ENCODE measurements at regions not wholly inside any gene's neighbourhood (a gene's known extent, or its start where the extent isn't known, plus 50 kb on each side); places are given as distances from the start of the nearest gene placed in this dataset.

DNA sequence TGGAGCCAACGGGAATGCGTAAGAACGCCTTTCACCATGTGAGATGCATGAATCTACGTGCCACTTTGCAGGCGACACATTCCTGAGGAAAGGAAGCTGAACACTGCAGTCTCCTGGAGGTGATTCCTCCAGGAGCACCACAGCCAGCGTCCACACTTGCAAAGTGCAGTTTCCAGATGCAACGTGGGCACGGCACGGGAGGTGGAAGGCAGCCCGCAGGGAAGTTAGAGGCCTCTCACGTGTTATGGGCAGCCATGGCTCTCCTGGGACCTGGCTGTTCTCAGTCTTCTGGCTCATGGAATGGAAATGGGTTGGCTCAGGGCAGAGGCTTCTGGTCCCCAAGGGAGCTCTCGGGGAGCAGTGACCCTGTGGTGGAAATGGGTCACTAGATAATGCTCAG lies 381.0 kb upstream of the IRX4 start:
- CTCF ChIA-PET (ENCODE audit: partially characterized antibody): no interaction called here
- no peak overlapping the region for H3K27ac ChIP-seq (ENCODE audit: low read depth, low read length)
- H3K4me3 ChIP-seq (ENCODE audit: low read length in 2 of 2): no peak overlapping the region
- H3K9me3 Mint-ChIP-seq: peaks cover 0 to 5% (median 0%) of the 10 kb centered on the region in 8 donors
- H3K4me1 ChIP-seq (ENCODE audit: insufficient read depth, low read length): no peaks in the 10 kb centered on the region
- intact Hi-C loops (cut with micrococcal nuclease): no loop called here
- no peaks in the 10 kb centered on the region for H3K36me3 Mint-ChIP-seq
- H3K36me3 ChIP-seq (ENCODE audit: insufficient read depth, low read length): no peaks in the 10 kb centered on the region
- H3K27me3 Mint-ChIP-seq: peaks cover 2 to 3% of the 10 kb centered on the region in 2 donors
- H3K4me1 Mint-ChIP-seq: no peaks in the 10 kb centered on the region
- POLR2A ChIA-PET (ENCODE audit: partially characterized antibody): no interaction called here
- no peak overlapping the region for H3K27ac Mint-ChIP-seq
- DNase-seq: no peak
- H3K27me3 ChIP-seq (ENCODE audit: insufficient read depth, low read length): no peaks in the 10 kb centered on the region
- H3K4me3 Mint-ChIP-seq: no peak overlapping the region
- no peaks in the 10 kb centered on the region for H3K9me3 ChIP-seq (ENCODE audit: control insufficient read depth in 1 of 2, low read length in 2 of 2)

DNA sequence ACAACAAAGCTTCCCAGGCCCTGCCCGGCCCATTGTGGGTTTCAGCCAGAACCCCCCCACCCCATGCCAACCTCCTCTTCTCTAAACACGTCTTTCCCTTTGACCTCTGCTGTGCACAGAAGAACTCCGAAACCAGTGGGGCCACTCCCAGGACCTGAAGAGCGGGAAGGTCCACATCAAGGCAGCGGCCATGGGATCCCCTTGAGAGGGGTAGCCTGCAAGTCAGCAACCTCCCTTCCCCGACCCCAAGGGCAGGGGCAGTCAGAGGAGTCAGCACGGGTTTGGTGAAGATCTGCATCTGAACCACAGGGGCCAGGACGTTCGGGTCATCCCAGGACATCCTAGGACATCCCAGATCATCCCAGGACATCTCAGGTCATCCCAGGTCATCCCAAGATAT lies 379.9 kb upstream of the IRX4 start:
- Histone ChIP-seq H3K36me3 (ENCODE audit: insufficient read depth, low read length) (no peaks in the 10 kb centered on the region), H3K4me1 (ENCODE audit: insufficient read depth, low read length) (no peaks in the 10 kb centered on the region), H3K27ac (ENCODE audit: low read depth, low read length) (no peak overlapping the region), H3K9me3 (ENCODE audit: control insufficient read depth in 1 of 2, low read length in 2 of 2) (no peaks in the 10 kb centered on the region), H3K4me3 (ENCODE audit: low read length in 2 of 2) (no peak overlapping the region), H3K27me3 (ENCODE audit: insufficient read depth, low read length) (no peaks in the 10 kb centered on the region)
- intact Hi-C loops (cut with micrococcal nuclease): no loop called here
- Mint-ChIP-seq H3K27ac (no peak overlapping the region), H3K4me1 (no peaks in the 10 kb centered on the region), H3K4me3 (no peak overlapping the region), H3K27me3 (peaks cover 0 to 1% of the 10 kb centered on the region in 2 donors), H3K36me3 (no peaks in the 10 kb centered on the region), H3K9me3 (peaks cover 0 to 5% (median 0%) of the 10 kb centered on the region in 8 donors)
- POLR2A ChIA-PET (ENCODE audit: partially characterized antibody): no interaction called here
- no peak for DNase-seq
- CTCF ChIA-PET (ENCODE audit: partially characterized antibody): no interaction called here

DNA sequence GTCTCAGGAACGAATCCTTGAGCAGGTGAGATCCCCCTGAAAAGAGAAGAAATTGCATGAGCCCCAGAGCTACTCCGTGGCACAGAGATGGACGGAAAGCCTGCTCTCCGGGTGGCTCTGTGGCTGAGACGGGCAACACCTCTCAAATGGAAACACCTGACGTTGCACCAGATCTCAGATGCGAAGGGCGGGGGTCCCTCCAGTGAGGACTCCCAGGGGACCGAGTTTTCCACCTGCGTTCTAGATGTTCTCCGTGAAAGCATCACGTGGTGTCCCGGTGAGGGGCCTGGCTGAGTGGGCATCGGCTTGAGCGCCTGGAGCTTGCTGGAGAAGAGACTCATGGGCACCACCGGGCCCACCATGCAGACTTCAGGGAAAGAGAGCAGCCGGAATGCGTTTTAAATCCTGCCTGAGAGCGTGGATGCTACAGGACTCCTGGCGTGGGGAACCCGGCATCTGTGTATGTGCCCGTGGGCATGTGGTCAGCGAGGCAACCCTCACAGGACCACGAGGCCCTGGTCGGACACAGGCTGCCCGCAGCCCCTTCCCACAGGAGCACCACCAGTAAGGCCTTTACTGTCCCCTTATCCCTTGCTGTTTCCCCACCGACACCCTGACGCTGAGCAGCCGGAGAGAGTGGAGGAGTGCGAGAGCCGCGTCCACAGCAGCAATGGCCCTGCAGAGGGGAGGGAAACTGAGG lies 378.4 kb upstream of the IRX4 start:
- no peaks in the 10 kb centered on the region for H3K36me3 Mint-ChIP-seq
- ChIA-PET POLR2A (ENCODE audit: partially characterized antibody) (no interaction called here), CTCF (ENCODE audit: partially characterized antibody) (no interaction called here)
- H3K9me3 ChIP-seq (ENCODE audit: control insufficient read depth in 1 of 2, low read length in 2 of 2): no peaks in the 10 kb centered on the region
- no peaks in the 10 kb centered on the region for H3K27me3 ChIP-seq (ENCODE audit: insufficient read depth, low read length)
- no peaks in the 10 kb centered on the region for H3K36me3 ChIP-seq (ENCODE audit: insufficient read depth, low read length)
- no peak overlapping the region for H3K4me3 ChIP-seq (ENCODE audit: low read length in 2 of 2)
- no peak overlapping the region for H3K27ac ChIP-seq (ENCODE audit: low read depth, low read length)
- no peak overlapping the region for H3K4me3 Mint-ChIP-seq
- no peak for DNase-seq
- intact Hi-C loops (cut with micrococcal nuclease): no loop called here
- no peak overlapping the region for H3K27ac Mint-ChIP-seq
- peaks cover 0 to under 1% (median 0%) of the 10 kb centered on the region in 4 donors for H3K4me1 Mint-ChIP-seq
- H3K27me3 Mint-ChIP-seq: no peaks in the 10 kb centered on the region
- peaks cover 0 to 7% (median 0%) of the 10 kb centered on the region in 8 donors for H3K9me3 Mint-ChIP-seq
- H3K4me1 ChIP-seq (ENCODE audit: insufficient read depth, low read length): no peaks in the 10 kb centered on the region

DNA sequence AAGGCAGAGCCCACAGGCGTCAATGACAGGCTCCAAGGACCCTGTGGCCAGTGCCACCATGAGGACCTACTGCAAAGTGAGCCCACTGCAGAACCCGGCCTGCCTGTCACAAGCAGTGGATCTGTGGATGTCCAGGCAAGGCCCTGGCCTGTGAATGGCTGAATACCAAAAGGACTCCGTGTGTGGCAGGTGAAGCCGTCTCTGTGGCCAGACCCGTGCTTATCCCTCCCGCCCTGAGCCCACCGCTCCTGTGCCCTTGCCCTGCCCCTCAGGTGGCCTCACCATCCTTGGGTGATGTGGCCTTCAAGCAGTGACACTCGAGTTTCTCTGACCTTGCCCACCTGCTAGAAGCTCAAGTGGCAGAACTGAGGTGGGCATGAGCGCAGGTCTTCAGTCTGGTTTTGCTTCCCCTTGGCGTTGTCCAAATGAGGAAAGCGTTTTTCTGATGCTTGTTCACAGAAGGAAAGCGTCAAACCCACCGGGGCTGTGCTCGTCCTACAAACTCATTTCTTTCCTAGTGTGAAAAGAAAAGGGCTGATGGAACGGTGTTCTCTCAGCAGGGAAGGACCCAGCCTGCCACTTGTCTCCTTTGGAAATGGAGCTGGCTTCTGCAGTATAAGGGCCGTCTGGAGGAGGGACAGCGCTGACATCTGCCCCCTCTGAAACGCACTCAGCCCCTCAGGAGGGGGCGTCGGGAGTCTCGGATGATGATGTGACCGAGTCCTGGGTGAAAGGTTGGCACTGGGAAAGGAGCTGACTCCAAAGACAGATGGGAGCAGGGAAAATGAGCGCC lies 377.7 kb upstream of the IRX4 start:
- Mint-ChIP-seq H3K4me3 (no peak overlapping the region), H3K27ac (peak overlapping the region in 1 of 7 donors; percentile 41), H3K27me3 (no peaks in the 10 kb centered on the region), H3K9me3 (peaks cover 0 to 7% (median 0%) of the 10 kb centered on the region in 8 donors), H3K36me3 (no peaks in the 10 kb centered on the region), H3K4me1 (peaks cover 0 to 6% (median 0%) of the 10 kb centered on the region in 4 donors)
- intact Hi-C loops (cut with micrococcal nuclease): no loop called here
- DNase-seq: no peak
- no peaks in the 10 kb centered on the region for H3K36me3 ChIP-seq (ENCODE audit: insufficient read depth, low read length)
- H3K4me3 ChIP-seq (ENCODE audit: low read length in 2 of 2): no peak overlapping the region
- ChIA-PET POLR2A (ENCODE audit: partially characterized antibody) (no interaction called here), CTCF (ENCODE audit: partially characterized antibody) (no interaction called here)
- H3K27me3 ChIP-seq (ENCODE audit: insufficient read depth, low read length): no peaks in the 10 kb centered on the region
- H3K9me3 ChIP-seq (ENCODE audit: control insufficient read depth in 1 of 2, low read length in 2 of 2): no peaks in the 10 kb centered on the region
- no peak overlapping the region for H3K27ac ChIP-seq (ENCODE audit: low read depth, low read length)
- no peaks in the 10 kb centered on the region for H3K4me1 ChIP-seq (ENCODE audit: insufficient read depth, low read length)

DNA sequence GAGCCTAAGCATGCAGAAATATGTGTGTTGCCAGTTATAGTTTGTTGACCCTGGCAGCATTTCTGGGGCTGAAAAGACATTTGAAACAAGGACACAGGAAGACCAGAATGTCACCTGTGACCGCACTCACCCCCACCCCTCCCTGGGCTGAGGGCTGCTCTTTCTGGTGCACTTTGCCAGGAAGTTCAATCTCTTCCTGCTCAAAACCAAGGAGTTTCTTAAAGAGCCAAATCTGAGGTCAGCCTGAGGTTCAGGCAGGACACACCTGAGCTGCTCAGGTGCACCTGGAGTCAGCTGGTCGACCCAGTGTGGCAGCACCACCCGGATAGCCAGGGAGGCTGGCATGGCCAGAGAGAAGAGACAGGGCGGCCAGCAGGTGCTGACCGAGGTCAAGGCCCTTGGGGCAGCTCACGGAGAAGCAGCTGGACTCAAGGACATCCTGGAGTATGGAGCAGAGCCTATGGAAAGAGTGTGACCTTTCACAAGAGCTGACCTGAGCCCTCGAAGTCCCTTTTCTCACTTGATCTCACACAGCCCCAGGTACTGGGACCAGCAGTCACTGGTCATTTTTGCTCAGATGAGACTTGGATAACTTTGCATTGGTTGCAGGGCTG lies 376.9 kb upstream of the IRX4 start:
- DNase-seq: no peak
- intact Hi-C loops (cut with micrococcal nuclease): no loop called here
- CTCF ChIA-PET (ENCODE audit: partially characterized antibody): no interaction called here

DNA sequence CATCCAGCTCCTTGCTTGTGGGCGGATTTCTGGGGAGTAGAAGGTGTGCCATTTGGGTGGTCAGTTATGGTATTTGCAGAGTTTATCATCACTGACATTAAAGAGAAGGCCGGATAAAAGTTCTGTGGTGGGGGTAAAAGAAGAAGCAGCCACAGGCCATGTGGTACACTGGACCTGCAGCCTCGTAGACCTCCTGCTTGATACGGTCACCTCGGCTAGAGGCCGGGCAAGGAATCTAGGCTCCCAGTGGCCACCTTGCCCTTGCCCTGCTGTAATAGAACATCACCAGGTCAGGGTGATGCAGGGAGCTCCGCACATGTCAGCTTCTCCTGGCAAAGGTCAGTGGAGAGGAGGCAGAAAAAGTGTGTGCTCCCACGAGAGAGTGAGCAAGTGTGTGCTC lies 376.1 kb upstream of the IRX4 start:
- Histone ChIP-seq H3K9me3 (ENCODE audit: control insufficient read depth in 1 of 2, low read length in 2 of 2) (no peaks in the 10 kb centered on the region), H3K27ac (ENCODE audit: low read depth, low read length) (no peak overlapping the region), H3K27me3 (ENCODE audit: insufficient read depth, low read length) (no peaks in the 10 kb centered on the region), H3K36me3 (ENCODE audit: insufficient read depth, low read length) (no peaks in the 10 kb centered on the region), H3K4me1 (ENCODE audit: insufficient read depth, low read length) (no peaks in the 10 kb centered on the region), H3K4me3 (ENCODE audit: low read length in 2 of 2) (no peak overlapping the region)
- Mint-ChIP-seq H3K4me3 (no peak overlapping the region), H3K4me1 (peaks cover 0 to 8% (median 0%) of the 10 kb centered on the region in 4 donors), H3K36me3 (no peaks in the 10 kb centered on the region), H3K27ac (no peak overlapping the region), H3K27me3 (no peaks in the 10 kb centered on the region), H3K9me3 (peaks cover 0 to 4% (median 0%) of the 10 kb centered on the region in 8 donors)
- CTCF ChIA-PET (ENCODE audit: partially characterized antibody): no interaction called here
- DNase-seq: no peak
- POLR2A ChIA-PET (ENCODE audit: partially characterized antibody): no interaction called here
- intact Hi-C loops (cut with micrococcal nuclease): no loop called here

More for the DNA sequence above, 376.9 kb upstream of the IRX4 start:
- Mint-ChIP-seq H3K4me1 (peaks cover 0 to 8% (median 0%) of the 10 kb centered on the region in 4 donors), H3K36me3 (no peaks in the 10 kb centered on the region), H3K4me3 (no peak overlapping the region), H3K27ac (no peak overlapping the region), H3K27me3 (no peaks in the 10 kb centered on the region), H3K9me3 (peaks cover 0 to 6% (median 0%) of the 10 kb centered on the region in 8 donors)
- H3K4me1 ChIP-seq (ENCODE audit: insufficient read depth, low read length): no peaks in the 10 kb centered on the region
- no peaks in the 10 kb centered on the region for H3K9me3 ChIP-seq (ENCODE audit: control insufficient read depth in 1 of 2, low read length in 2 of 2)
- H3K4me3 ChIP-seq (ENCODE audit: low read length in 2 of 2): no peak overlapping the region
- no peaks in the 10 kb centered on the region for H3K27me3 ChIP-seq (ENCODE audit: insufficient read depth, low read length)
- POLR2A ChIA-PET (ENCODE audit: partially characterized antibody): no interaction called here
- no peaks in the 10 kb centered on the region for H3K36me3 ChIP-seq (ENCODE audit: insufficient read depth, low read length)
- H3K27ac ChIP-seq (ENCODE audit: low read depth, low read length): no peak overlapping the region

DNA sequence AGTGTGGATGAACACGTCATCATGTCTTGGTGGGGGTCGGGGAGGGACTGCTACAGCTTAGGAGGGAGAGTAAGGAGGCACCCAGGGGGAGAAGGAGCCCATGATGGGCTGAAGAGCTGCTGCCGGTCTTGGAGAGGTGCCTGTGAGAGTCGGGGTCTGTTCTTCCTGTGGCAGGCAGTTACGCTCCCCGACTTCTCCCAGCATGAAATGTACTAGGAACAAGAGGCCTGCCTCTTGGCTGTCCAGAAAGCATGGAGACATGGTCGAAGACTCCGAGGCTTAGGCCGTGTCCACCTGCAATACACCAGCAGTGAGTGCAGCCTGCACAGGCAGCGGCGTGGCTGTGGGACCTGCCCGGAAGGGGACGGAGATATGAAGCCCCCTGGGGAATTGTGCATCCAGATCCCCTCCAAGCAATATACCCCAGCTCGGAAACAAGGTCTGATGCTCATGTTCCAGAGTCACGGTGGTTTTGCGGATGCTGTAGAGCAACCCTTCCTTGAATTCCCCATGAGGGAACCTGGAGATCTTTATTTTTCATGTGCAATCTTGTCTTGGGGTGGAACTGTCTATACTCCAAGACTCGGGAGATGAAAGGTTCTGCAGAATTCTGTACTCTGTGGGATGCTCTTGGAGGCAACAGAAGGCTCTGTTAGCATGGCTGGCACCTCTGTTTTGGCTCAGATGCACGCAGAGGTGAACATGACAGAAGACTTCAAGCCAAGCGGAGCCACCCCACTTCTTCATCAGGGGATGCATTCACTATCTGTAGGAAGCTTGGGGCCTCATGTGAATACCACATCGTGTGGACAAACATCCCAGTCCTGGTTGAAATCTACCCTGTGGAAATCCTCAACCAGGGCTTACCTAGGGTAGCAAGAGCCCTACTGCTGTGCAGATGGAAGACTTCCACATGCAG lies 374.9 kb upstream of the IRX4 start:
- H3K4me3 ChIP-seq (ENCODE audit: low read length in 2 of 2): no peak overlapping the region
- ChIA-PET POLR2A (ENCODE audit: partially characterized antibody) (no interaction called here), CTCF (ENCODE audit: partially characterized antibody) (no interaction called here)
- no peaks in the 10 kb centered on the region for H3K4me1 ChIP-seq (ENCODE audit: insufficient read depth, low read length)
- Mint-ChIP-seq H3K27ac (no peak overlapping the region), H3K9me3 (peaks cover 0 to 4% (median 0%) of the 10 kb centered on the region in 8 donors), H3K27me3 (no peaks in the 10 kb centered on the region), H3K4me1 (peaks cover 0 to 8% (median 0%) of the 10 kb centered on the region in 4 donors), H3K36me3 (no peaks in the 10 kb centered on the region), H3K4me3 (no peak overlapping the region)
- DNase-seq: no peak
- no peaks in the 10 kb centered on the region for H3K27me3 ChIP-seq (ENCODE audit: insufficient read depth, low read length)
- no peak overlapping the region for H3K27ac ChIP-seq (ENCODE audit: low read depth, low read length)
- no peaks in the 10 kb centered on the region for H3K9me3 ChIP-seq (ENCODE audit: control insufficient read depth in 1 of 2, low read length in 2 of 2)
- intact Hi-C loops (cut with micrococcal nuclease): no loop called here
- no peaks in the 10 kb centered on the region for H3K36me3 ChIP-seq (ENCODE audit: insufficient read depth, low read length)

Measured in CD4-positive, alpha-beta memory T cell (primary cell).